ENCODE measurements at regions not wholly inside any gene's neighbourhood (a gene's known extent, or its start where the extent isn't known, plus 50 kb on each side); places are given as distances from the start of the nearest gene placed in this dataset.

DNA sequence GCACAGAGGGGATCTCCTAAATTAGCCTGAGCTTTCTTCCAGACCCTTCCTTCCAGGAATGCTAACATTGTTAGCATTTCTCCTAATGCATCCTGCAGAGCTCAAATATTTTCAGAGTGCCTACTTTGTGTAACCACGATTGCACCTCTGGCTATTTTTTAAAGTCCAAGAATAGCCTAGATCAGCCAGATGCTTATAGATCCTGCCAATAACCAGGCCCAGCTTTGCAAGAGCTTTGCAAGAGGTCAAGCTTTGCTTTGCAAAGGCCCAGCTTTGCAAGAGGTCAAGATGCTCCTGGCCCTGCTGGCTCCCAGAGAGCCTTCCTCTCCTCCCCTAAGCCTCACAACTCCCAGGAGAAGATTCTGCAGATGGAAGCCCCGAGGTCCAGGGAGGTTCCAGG, 491.9 kb downstream of the MN1 start:
- H3K27me3 ChIP-seq (ENCODE audit: control insufficient read depth in 3 of 3, insufficient read depth in 3 of 3, low read depth in 1 of 3, low read length in 3 of 3) = no peaks in the 10 kb centered on the region
- H3K9ac ChIP-seq (ENCODE audit: low read depth, low read length, poor library complexity) = no peak overlapping the region
- no peak overlapping the region for H2BK12ac ChIP-seq (ENCODE audit: low read length)
- no peak overlapping the region for H4K8ac ChIP-seq (ENCODE audit: low read depth, low read length)
- H3K4me1 ChIP-seq (ENCODE audit: control insufficient read depth in 2 of 2, insufficient read depth in 1 of 2, low read depth in 1 of 2, low read length in 2 of 2) = peaks cover 27 to 36% of the 10 kb centered on the region in 2 donors
- H2AFZ ChIP-seq (ENCODE audit: low read length) = no peak overlapping the region
- H2BK15ac ChIP-seq (ENCODE audit: low read length) = no peak overlapping the region
- no peak overlapping the region for H3K14ac ChIP-seq (ENCODE audit: low read length)
- no peak for DNase-seq (ENCODE audit: low spot score)
- no peak overlapping the region for H3K23ac ChIP-seq (ENCODE audit: low read depth, low read length, poor library complexity)
- no peak overlapping the region for H3K27ac ChIP-seq (replicated peaks; ENCODE audit: low read length)
- H3K9me3 ChIP-seq (replicated peaks in 1 of 2; ENCODE audit: control insufficient read depth in 2 of 2, insufficient read depth in 1 of 2, low read depth in 1 of 2, low read length in 2 of 2) = peaks cover 0 to 3% of the 10 kb centered on the region in 2 donors
- WGBS, 2 donors (ENCODE audit: extremely low coverage in 2 of 2, insufficient read length in 2 of 2, insufficient replicate concordance in 1 of 2) = no CpG with 5 or more reads among the region's 2 CpGs
- H3K79me1 ChIP-seq (ENCODE audit: low read depth, low read length) = no peaks in the 10 kb centered on the region
- H2AK5ac ChIP-seq (ENCODE audit: low read depth, low read length) = no peak overlapping the region
- H2BK120ac ChIP-seq (ENCODE audit: low read depth, low read length) = no peak overlapping the region
- no peak overlapping the region for H3K18ac ChIP-seq (ENCODE audit: low read length)
- H2BK5ac ChIP-seq (ENCODE audit: low read length) = no peak overlapping the region
- no peaks in the 10 kb centered on the region for H3K36me3 ChIP-seq (replicated peaks in 1 of 2; ENCODE audit: control insufficient read depth in 2 of 2, insufficient read depth in 2 of 2, low read length in 2 of 2)
- H3K4me2 ChIP-seq (ENCODE audit: insufficient read depth, low read length, poor library complexity, severe bottlenecking) = no peak overlapping the region
- no peak overlapping the region for H4K91ac ChIP-seq (ENCODE audit: low read depth, low read length, poor library complexity)
- H3K4me3 ChIP-seq (ENCODE audit: low read length in 2 of 2) = no peak overlapping the region
- H3K4ac ChIP-seq (ENCODE audit: low read length) = no peak overlapping the region

DNA sequence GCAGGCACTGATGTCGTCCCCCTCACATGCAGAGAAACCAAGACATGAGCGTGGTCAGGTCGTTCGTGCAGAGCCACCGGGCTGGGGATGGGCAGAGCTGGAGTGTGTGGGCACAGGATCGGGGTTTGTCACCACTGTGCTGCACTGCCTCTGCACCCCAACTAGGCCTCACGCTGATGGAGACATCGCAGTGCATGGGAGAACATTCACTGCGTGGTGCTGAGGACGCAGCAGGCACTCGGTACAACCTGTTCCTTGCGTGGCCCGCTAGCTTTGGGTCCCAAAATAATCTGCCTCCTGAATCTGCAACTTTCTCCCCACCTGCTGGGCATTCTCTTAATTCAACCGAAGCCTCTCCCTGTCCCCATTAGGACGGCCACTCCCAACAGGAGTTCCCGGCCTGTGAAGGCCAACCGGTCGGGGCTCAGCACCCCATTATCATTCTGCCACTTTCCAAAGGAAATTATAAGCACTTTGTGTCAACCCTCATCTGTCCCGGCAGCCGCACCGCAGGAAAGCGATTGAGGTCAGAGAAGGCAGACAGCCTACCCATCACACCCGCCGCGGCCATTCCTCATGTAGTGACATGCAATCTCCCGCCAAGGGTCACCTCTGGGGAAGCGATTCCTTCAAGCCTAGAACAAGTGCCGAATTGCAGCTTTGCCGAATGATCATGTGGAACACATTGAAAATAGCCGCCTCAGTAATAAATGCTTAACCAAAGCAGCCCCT, 490.4 kb downstream of the MN1 start:
- Histone ChIP-seq H2AFZ (ENCODE audit: low read length) (peak overlapping the region; percentile 72), H3K9ac (ENCODE audit: low read depth, low read length, poor library complexity) (peak overlapping the region; percentile 25), H4K8ac (ENCODE audit: low read depth, low read length) (no peak overlapping the region), H3K14ac (ENCODE audit: low read length) (no peak overlapping the region), H4K91ac (ENCODE audit: low read depth, low read length, poor library complexity) (peak overlapping the region; percentile 11), H3K36me3 (replicated peaks in 1 of 2; ENCODE audit: control insufficient read depth in 2 of 2, insufficient read depth in 2 of 2, low read length in 2 of 2) (no peaks in the 10 kb centered on the region), H3K27me3 (ENCODE audit: control insufficient read depth in 3 of 3, insufficient read depth in 3 of 3, low read depth in 1 of 3, low read length in 3 of 3) (no peaks in the 10 kb centered on the region), H3K79me1 (ENCODE audit: low read depth, low read length) (no peaks in the 10 kb centered on the region), H3K4me1 (ENCODE audit: control insufficient read depth in 2 of 2, insufficient read depth in 1 of 2, low read depth in 1 of 2, low read length in 2 of 2) (peaks cover 27 to 36% of the 10 kb centered on the region in 2 donors), H3K9me3 (replicated peaks in 1 of 2; ENCODE audit: control insufficient read depth in 2 of 2, insufficient read depth in 1 of 2, low read depth in 1 of 2, low read length in 2 of 2) (peaks cover 0 to 3% of the 10 kb centered on the region in 2 donors), H3K4me3 (ENCODE audit: low read length in 2 of 2) (peak overlapping the region; percentile 42 to 49), H3K4ac (ENCODE audit: low read length) (no peak overlapping the region), H2BK15ac (ENCODE audit: low read length) (peak overlapping the region; percentile 63), H3K23ac (ENCODE audit: low read depth, low read length, poor library complexity) (peak overlapping the region; percentile 32), H2AK5ac (ENCODE audit: low read depth, low read length) (peak overlapping the region; percentile 38), H2BK5ac (ENCODE audit: low read length) (peak overlapping the region; percentile 15), H3K4me2 (ENCODE audit: insufficient read depth, low read length, poor library complexity, severe bottlenecking) (no peak overlapping the region), H2BK120ac (ENCODE audit: low read depth, low read length) (peak overlapping the region; percentile 33), H3K18ac (ENCODE audit: low read length) (peak overlapping the region; percentile 77), H3K27ac (replicated peaks; ENCODE audit: low read length) (no peak overlapping the region), H2BK12ac (ENCODE audit: low read length) (peak overlapping the region; percentile 93)
- no peak for DNase-seq (ENCODE audit: low spot score)
- WGBS, 2 donors (ENCODE audit: extremely low coverage in 2 of 2, insufficient read length in 2 of 2, insufficient replicate concordance in 1 of 2) = no CpG with 5 or more reads among the region's 30 CpGs

DNA sequence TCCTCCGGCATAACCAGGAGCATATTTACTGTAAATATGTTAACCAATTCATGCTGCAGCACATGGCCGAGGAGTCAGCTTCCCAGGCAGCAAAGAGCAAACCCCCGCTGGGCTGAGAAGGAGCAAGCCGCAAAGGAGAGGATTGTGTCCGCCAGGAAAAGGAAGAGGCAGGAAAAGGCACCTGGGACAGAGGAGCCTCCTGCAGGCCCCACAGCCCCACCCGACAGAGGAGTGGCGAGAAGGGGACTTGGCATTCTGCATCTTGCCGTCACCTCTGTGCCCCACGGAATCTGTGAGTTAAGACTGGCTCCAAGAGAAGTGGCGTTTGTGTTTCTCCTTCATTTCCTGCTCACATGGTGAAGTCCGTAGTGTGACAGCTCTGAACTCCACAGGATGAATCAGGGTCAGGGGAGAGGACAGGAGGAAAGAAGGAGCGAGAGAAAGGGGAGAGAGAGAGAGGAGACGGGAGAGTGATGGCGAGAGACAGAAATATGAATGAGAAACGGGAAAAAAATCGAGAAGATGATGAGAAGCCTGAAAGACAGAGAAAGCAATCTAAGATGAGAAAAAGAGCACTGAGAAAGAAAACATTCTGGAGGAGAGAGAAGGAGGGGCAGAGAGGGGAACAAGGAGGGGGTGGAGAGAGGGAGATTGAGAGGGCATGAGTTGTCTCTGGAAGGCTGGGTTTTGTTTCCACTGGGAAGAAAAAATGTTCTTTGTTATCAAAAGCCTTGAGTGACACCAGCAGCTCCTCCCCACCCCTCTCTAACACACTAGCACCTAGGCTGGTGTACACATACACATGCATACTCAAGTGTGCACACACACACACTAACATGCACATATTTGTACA, 489.6 kb downstream of the MN1 start:
- no peak overlapping the region for H3K4ac ChIP-seq (ENCODE audit: low read length)
- no peak overlapping the region for H4K8ac ChIP-seq (ENCODE audit: low read depth, low read length)
- no peak overlapping the region for H2BK15ac ChIP-seq (ENCODE audit: low read length)
- H3K18ac ChIP-seq (ENCODE audit: low read length) = peak overlapping the region; percentile 86
- H3K27ac ChIP-seq (replicated peaks; ENCODE audit: low read length) = peak overlapping the region; percentile 24
- 100% methylated on average over 3 of the region's 16 CpGs; no CpG with 5 or more reads in 1 of the 2 donors for WGBS, 2 donors (ENCODE audit: extremely low coverage in 2 of 2, insufficient read length in 2 of 2, insufficient replicate concordance in 1 of 2)
- H3K79me1 ChIP-seq (ENCODE audit: low read depth, low read length) = no peaks in the 10 kb centered on the region
- H3K23ac ChIP-seq (ENCODE audit: low read depth, low read length, poor library complexity) = no peak overlapping the region
- H2BK12ac ChIP-seq (ENCODE audit: low read length) = no peak overlapping the region
- peak overlapping the region; percentile 0 to 49 for H3K4me3 ChIP-seq (ENCODE audit: low read length in 2 of 2)
- no peaks in the 10 kb centered on the region for H3K27me3 ChIP-seq (ENCODE audit: control insufficient read depth in 3 of 3, insufficient read depth in 3 of 3, low read depth in 1 of 3, low read length in 3 of 3)
- H2BK120ac ChIP-seq (ENCODE audit: low read depth, low read length) = no peak overlapping the region
- H3K9me3 ChIP-seq (replicated peaks in 1 of 2; ENCODE audit: control insufficient read depth in 2 of 2, insufficient read depth in 1 of 2, low read depth in 1 of 2, low read length in 2 of 2) = peaks cover 0 to 3% of the 10 kb centered on the region in 2 donors
- H3K4me2 ChIP-seq (ENCODE audit: insufficient read depth, low read length, poor library complexity, severe bottlenecking) = peak overlapping the region; percentile 45
- H3K36me3 ChIP-seq (replicated peaks in 1 of 2; ENCODE audit: control insufficient read depth in 2 of 2, insufficient read depth in 2 of 2, low read length in 2 of 2) = no peaks in the 10 kb centered on the region
- H2BK5ac ChIP-seq (ENCODE audit: low read length) = peak overlapping the region; percentile 15
- no peak for DNase-seq (ENCODE audit: low spot score)
- peak overlapping the region; percentile 21 for H3K14ac ChIP-seq (ENCODE audit: low read length)
- H3K4me1 ChIP-seq (ENCODE audit: control insufficient read depth in 2 of 2, insufficient read depth in 1 of 2, low read depth in 1 of 2, low read length in 2 of 2) = peaks cover 27 to 36% of the 10 kb centered on the region in 2 donors
- peak overlapping the region; percentile 31 for H3K9ac ChIP-seq (ENCODE audit: low read depth, low read length, poor library complexity)
- no peak overlapping the region for H4K91ac ChIP-seq (ENCODE audit: low read depth, low read length, poor library complexity)
- H2AFZ ChIP-seq (ENCODE audit: low read length) = peak overlapping the region; percentile 72
- peak overlapping the region; percentile 20 for H2AK5ac ChIP-seq (ENCODE audit: low read depth, low read length)

DNA sequence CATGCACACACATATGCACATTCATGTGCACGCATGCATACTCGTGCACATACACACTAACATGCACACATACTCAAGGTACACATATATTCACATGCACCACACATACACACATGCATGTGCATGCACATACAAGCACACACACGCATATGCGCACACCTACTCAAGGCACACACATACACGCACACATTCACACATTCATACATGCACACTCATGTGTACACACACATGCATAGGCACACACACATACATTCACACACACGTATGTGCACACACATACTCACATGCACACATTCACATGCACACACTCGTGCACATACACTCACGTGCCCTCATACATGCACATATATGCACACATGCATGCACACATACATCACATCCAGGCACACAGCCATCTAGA, 489.0 kb downstream of the MN1 start:
- no peak overlapping the region for H3K4ac ChIP-seq (ENCODE audit: low read length)
- peaks cover 0 to 3% of the 10 kb centered on the region in 2 donors for H3K9me3 ChIP-seq (replicated peaks in 1 of 2; ENCODE audit: control insufficient read depth in 2 of 2, insufficient read depth in 1 of 2, low read depth in 1 of 2, low read length in 2 of 2)
- no peak overlapping the region for H3K23ac ChIP-seq (ENCODE audit: low read depth, low read length, poor library complexity)
- peak overlapping the region; percentile 21 for H3K14ac ChIP-seq (ENCODE audit: low read length)
- H2AFZ ChIP-seq (ENCODE audit: low read length) = no peak overlapping the region
- no peak overlapping the region for H3K4me2 ChIP-seq (ENCODE audit: insufficient read depth, low read length, poor library complexity, severe bottlenecking)
- no peak overlapping the region for H2AK5ac ChIP-seq (ENCODE audit: low read depth, low read length)
- no peak overlapping the region for H2BK5ac ChIP-seq (ENCODE audit: low read length)
- DNase-seq (ENCODE audit: low spot score) = no peak
- WGBS, 2 donors (ENCODE audit: extremely low coverage in 2 of 2, insufficient read length in 2 of 2, insufficient replicate concordance in 1 of 2) = no CpG with 5 or more reads among the region's 8 CpGs
- H3K27me3 ChIP-seq (ENCODE audit: control insufficient read depth in 3 of 3, insufficient read depth in 3 of 3, low read depth in 1 of 3, low read length in 3 of 3) = no peaks in the 10 kb centered on the region
- H2BK15ac ChIP-seq (ENCODE audit: low read length) = no peak overlapping the region
- peak overlapping the region; percentile 4 for H3K18ac ChIP-seq (ENCODE audit: low read length)
- H3K79me1 ChIP-seq (ENCODE audit: low read depth, low read length) = no peaks in the 10 kb centered on the region
- H3K4me1 ChIP-seq (ENCODE audit: control insufficient read depth in 2 of 2, insufficient read depth in 1 of 2, low read depth in 1 of 2, low read length in 2 of 2) = peaks cover 27 to 39% of the 10 kb centered on the region in 2 donors
- H3K9ac ChIP-seq (ENCODE audit: low read depth, low read length, poor library complexity) = peak overlapping the region; percentile 31
- H2BK12ac ChIP-seq (ENCODE audit: low read length) = no peak overlapping the region
- H4K8ac ChIP-seq (ENCODE audit: low read depth, low read length) = no peak overlapping the region
- no peaks in the 10 kb centered on the region for H3K36me3 ChIP-seq (replicated peaks in 1 of 2; ENCODE audit: control insufficient read depth in 2 of 2, insufficient read depth in 2 of 2, low read length in 2 of 2)
- H2BK120ac ChIP-seq (ENCODE audit: low read depth, low read length) = no peak overlapping the region
- peak overlapping the region; percentile 54 for H3K27ac ChIP-seq (replicated peaks; ENCODE audit: low read length)
- no peak overlapping the region for H4K91ac ChIP-seq (ENCODE audit: low read depth, low read length, poor library complexity)
- H3K4me3 ChIP-seq (ENCODE audit: low read length in 2 of 2) = peak overlapping the region; percentile 0 to 49

Data from neuronal stem cell (in vitro differentiated cells).